Gastroesophageal sphincter (tissue), 3 donors: ENCODE measurements at regions not wholly inside any gene's neighbourhood (a gene's known extent, or its start where the extent isn't known, plus 50 kb on each side); places are given as distances from the start of the nearest gene placed in this dataset.

Source experiments
- CTCF ChIP-seq, 4 experiments: fragments of 200-600 bp in 2 of 4; fragments of 450-650 bp in 2 of 4; sonication (generic) in 1 of 4; IDR thresholded peaks; one replicate each; pipeline ENCODE4 v1.5.1; 2017 to 2019; ENCODE audit warnings: antibody characterized with exemption in 4 of 4, mild to moderate bottlenecking in 2 of 4, moderate library complexity in 2 of 4
- EP300 ChIP-seq: sonication (generic); formaldehyde crosslinking; IDR thresholded peaks from one replicate; pipeline ENCODE4 v1.6.1; 2017; ENCODE audit warnings: antibody characterized with exemption, mild to moderate bottlenecking
- POLR2AphosphoS5 ChIP-seq: sonication (generic); formaldehyde crosslinking; IDR thresholded peaks from one replicate; pipeline ENCODE4 v1.6.1; 2017; ENCODE audit warnings: antibody characterized with exemption

- TF ChIP-seq CTCF (IDR thresholded peaks at IDR 0.05) (no peak), POLR2AphosphoS5 (no peak), EP300 (no peak)
Measured at GRCh38 chr6:22747571-22747970, 178.2 kb downstream of the HDGFL1 start.
